ENCODE measurements at regions not wholly inside any gene's neighbourhood (a gene's known extent, or its start where the extent isn't known, plus 50 kb on each side); places are given as distances from the start of the nearest gene placed in this dataset.

GRCh38 chr1:30660241-30660640 is 63.1 kb downstream of the MATN1 start:
- H3K9me2 ChIP-seq (ENCODE audit: insufficient read depth) = no peaks in the 10 kb centered on the region
- H3K79me2 ChIP-seq (ENCODE audit: insufficient read depth, low read length) = no peaks in the 10 kb centered on the region
- no peaks in the 10 kb centered on the region for H3K9me3 ChIP-seq (ENCODE audit: control insufficient read depth in 1 of 2, insufficient read depth in 1 of 2, low read depth in 1 of 2, low read length in 2 of 2)
- ChIA-PET POLR2A (no interaction called here), RAD21 (ENCODE audit: low non-redundant PET in 1 of 2, low total read pairs in 2 of 2, uncharacterized antibody in 2 of 2, unreplicated experiment in 2 of 2) (no interaction called here), CTCF (interaction anchor here (0.8 kb wide), 1 partner anchor 280 kb away, joined by 3 read pairs; no protein-coding TSS in a partner anchor)
- H2AFZ ChIP-seq (ENCODE audit: low read depth, low read length, poor library complexity, severe bottlenecking) = no peak overlapping the region
- ATAC-seq (no peak), DNase-seq (ENCODE audit: low read depth, low spot score) (no peak)
- H3K4me1 ChIP-seq (ENCODE audit: control insufficient read depth in 1 of 2, insufficient read depth in 2 of 2, low read length in 2 of 2) = peaks cover 4 to 16% of the 10 kb centered on the region in 2 experiments; a peak in 3 of 4 replicates
- no peak overlapping the region for H3K27ac ChIP-seq (ENCODE audit: low read depth, low read length)
- H3K27me3 ChIP-seq (ENCODE audit: insufficient read depth, low read length) = no peaks in the 10 kb centered on the region
- H3K4me2 ChIP-seq (ENCODE audit: low read length) = no peak overlapping the region
- H3K9ac ChIP-seq (ENCODE audit: low read length) = no peak overlapping the region
- H3K36me3 ChIP-seq (ENCODE audit: control insufficient read depth in 1 of 2, insufficient read depth in 2 of 2, low read length in 2 of 2) = no peaks in the 10 kb centered on the region
- BruUV-seq (replicated peaks) = no TSS peak
- TF ChIP-seq, protein P1, sequence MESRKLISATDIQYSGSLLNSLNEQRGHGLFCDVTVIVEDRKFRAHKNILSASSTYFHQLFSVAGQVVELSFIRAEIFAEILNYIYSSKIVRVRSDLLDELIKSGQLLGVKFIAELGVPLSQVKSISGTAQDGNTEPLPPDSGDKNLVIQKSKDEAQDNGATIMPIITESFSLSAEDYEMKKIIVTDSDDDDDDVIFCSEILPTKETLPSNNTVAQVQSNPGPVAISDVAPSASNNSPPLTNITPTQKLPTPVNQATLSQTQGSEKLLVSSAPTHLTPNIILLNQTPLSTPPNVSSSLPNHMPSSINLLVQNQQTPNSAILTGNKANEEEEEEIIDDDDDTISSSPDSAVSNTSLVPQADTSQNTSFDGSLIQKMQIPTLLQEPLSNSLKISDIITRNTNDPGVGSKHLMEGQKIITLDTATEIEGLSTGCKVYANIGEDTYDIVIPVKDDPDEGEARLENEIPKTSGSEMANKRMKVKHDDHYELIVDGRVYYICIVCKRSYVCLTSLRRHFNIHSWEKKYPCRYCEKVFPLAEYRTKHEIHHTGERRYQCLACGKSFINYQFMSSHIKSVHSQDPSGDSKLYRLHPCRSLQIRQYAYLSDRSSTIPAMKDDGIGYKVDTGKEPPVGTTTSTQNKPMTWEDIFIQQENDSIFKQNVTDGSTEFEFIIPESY (IDR thresholded peaks at IDR 0.05; ENCODE audit: extremely low read depth, insufficient replicate concordance, low read length) = no peak
- no peak for TF ChIP-seq ZNF274 (IDR thresholded peaks at IDR 0.05; ENCODE audit: low read depth, low read length)
- TF ChIP-seq SRF (IDR thresholded peaks at IDR 0.05; ENCODE audit: low read depth) = no peak
- TF ChIP-seq ELF1 (IDR thresholded peaks at IDR 0.05; ENCODE audit: borderline replicate concordance, low read depth) = no peak
- no peak for TF ChIP-seq JUND (IDR thresholded peaks at IDR 0.05)
- TF ChIP-seq RAD21 (IDR thresholded peaks at IDR 0.05; ENCODE audit: low read depth) = no peak
- no peak for TF ChIP-seq POLR2A (IDR thresholded peaks at IDR 0.05; ENCODE audit: borderline replicate concordance, extremely low read depth, insufficient read depth, insufficient read length)
- TF ChIP-seq EZH2phosphoT487 (IDR thresholded peaks at IDR 0.05; ENCODE audit: borderline replicate concordance) = no peak
- no peak for TF ChIP-seq EGR1 (IDR thresholded peaks at IDR 0.05; ENCODE audit: low read depth)
- TF ChIP-seq REST (IDR thresholded peaks at IDR 0.05; ENCODE audit: low read depth) = no peak
- TF ChIP-seq SP1 (IDR thresholded peaks at IDR 0.05; ENCODE audit: low read depth) = no peak
- TF ChIP-seq POLR2AphosphoS5 (IDR thresholded peaks at IDR 0.05; ENCODE audit: low read depth, low read length) = no peak
- TF ChIP-seq, protein P2, sequence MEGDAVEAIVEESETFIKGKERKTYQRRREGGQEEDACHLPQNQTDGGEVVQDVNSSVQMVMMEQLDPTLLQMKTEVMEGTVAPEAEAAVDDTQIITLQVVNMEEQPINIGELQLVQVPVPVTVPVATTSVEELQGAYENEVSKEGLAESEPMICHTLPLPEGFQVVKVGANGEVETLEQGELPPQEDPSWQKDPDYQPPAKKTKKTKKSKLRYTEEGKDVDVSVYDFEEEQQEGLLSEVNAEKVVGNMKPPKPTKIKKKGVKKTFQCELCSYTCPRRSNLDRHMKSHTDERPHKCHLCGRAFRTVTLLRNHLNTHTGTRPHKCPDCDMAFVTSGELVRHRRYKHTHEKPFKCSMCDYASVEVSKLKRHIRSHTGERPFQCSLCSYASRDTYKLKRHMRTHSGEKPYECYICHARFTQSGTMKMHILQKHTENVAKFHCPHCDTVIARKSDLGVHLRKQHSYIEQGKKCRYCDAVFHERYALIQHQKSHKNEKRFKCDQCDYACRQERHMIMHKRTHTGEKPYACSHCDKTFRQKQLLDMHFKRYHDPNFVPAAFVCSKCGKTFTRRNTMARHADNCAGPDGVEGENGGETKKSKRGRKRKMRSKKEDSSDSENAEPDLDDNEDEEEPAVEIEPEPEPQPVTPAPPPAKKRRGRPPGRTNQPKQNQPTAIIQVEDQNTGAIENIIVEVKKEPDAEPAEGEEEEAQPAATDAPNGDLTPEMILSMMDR (IDR thresholded peaks at IDR 0.05 in 2 of 3, conservative IDR thresholded peaks at IDR 0.05 in 1 of 3; ENCODE audit: borderline replicate concordance in 1 of 3, insufficient read depth in 1 of 3, low read depth in 2 of 3, low read length in 2 of 3) = no peak
- no peak for TF ChIP-seq ZFX (IDR thresholded peaks at IDR 0.05)
- no peak for TF ChIP-seq ATF3 (IDR thresholded peaks at IDR 0.05)
- TF ChIP-seq TCF7L2 (IDR thresholded peaks at IDR 0.05; ENCODE audit: borderline replicate concordance, extremely low read depth, insufficient read depth, insufficient read length) = no peak
- intact Hi-C loops (cut with micrococcal nuclease) = no loop called here
- H4K20me1 ChIP-seq (ENCODE audit: insufficient read depth) = no peaks in the 10 kb centered on the region
- H3K4me3 ChIP-seq (replicated peaks in 1 of 2; ENCODE audit: low read depth in 1 of 2, low read length in 2 of 2) = no peak overlapping the region

Data from HCT116 (cell line).